GM13976 (cell line): ENCODE measurements at regions not wholly inside any gene's neighbourhood (a gene's known extent, or its start where the extent isn't known, plus 50 kb on each side); places are given as distances from the start of the nearest gene placed in this dataset.

Experiments
- DNase-seq: peaks from one replicate; pipeline ENCODE4 v3.0.0; 2012; ENCODE audit warnings: low spot score
- in situ Hi-C: fragments of 300-500 bp; cut with MboI; formaldehyde crosslinking; loops from one replicate; pipeline ENCODE4 v1.12.0; 2022; ENCODE audit warnings: low sequenced_read_pairs, mixed read lengths, inconsistent platforms; ENCODE audit not compliant: unreplicated experiment
- TF ChIP-seq, protein P1 (sequence below): IDR thresholded peaks from 2 replicates; pipeline ENCODE4 v1.5.1; 2012; ENCODE audit warnings: borderline replicate concordance, mild to moderate bottlenecking; ENCODE audit not compliant: insufficient read depth; ENCODE audit errors: extremely low read depth, missing control alignments, control extremely low read depth

- no peak for DNase-seq
- in situ Hi-C loops = no loop called here
- TF ChIP-seq, protein P1, sequence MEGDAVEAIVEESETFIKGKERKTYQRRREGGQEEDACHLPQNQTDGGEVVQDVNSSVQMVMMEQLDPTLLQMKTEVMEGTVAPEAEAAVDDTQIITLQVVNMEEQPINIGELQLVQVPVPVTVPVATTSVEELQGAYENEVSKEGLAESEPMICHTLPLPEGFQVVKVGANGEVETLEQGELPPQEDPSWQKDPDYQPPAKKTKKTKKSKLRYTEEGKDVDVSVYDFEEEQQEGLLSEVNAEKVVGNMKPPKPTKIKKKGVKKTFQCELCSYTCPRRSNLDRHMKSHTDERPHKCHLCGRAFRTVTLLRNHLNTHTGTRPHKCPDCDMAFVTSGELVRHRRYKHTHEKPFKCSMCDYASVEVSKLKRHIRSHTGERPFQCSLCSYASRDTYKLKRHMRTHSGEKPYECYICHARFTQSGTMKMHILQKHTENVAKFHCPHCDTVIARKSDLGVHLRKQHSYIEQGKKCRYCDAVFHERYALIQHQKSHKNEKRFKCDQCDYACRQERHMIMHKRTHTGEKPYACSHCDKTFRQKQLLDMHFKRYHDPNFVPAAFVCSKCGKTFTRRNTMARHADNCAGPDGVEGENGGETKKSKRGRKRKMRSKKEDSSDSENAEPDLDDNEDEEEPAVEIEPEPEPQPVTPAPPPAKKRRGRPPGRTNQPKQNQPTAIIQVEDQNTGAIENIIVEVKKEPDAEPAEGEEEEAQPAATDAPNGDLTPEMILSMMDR = no peak
These were observed 93.5 kb upstream of the THBS1 start for GRCh38 chr15:39487458-39487735.

- no peak for DNase-seq
- TF ChIP-seq, protein P1 = no peak
- in situ Hi-C loops = no loop called here
These were observed 92.4 kb upstream of the THBS1 start for GRCh38 chr15:39488516-39488915.

DNA sequence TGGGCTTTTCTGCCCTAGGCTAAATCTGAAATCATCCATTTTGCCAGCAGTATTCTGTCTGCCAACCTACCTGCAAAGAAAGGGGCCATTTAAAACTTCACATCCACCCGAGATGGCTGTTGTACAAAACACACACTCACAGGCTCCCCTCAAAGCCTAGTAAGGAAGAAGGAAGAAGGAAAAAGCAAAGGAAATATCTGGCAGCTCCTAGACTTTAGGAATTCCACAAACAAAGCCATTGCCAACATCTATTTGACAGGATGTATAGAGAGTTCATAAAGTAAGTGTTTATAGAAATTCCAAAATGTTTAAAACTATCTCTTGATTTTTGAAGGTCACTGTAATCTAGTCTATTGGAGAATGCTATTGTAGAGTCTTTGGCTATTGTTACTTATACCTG, 91.9 kb upstream of the THBS1 start:
- no peak for DNase-seq
- in situ Hi-C loops = no loop called here
- TF ChIP-seq, protein P1 = no peak

DNA sequence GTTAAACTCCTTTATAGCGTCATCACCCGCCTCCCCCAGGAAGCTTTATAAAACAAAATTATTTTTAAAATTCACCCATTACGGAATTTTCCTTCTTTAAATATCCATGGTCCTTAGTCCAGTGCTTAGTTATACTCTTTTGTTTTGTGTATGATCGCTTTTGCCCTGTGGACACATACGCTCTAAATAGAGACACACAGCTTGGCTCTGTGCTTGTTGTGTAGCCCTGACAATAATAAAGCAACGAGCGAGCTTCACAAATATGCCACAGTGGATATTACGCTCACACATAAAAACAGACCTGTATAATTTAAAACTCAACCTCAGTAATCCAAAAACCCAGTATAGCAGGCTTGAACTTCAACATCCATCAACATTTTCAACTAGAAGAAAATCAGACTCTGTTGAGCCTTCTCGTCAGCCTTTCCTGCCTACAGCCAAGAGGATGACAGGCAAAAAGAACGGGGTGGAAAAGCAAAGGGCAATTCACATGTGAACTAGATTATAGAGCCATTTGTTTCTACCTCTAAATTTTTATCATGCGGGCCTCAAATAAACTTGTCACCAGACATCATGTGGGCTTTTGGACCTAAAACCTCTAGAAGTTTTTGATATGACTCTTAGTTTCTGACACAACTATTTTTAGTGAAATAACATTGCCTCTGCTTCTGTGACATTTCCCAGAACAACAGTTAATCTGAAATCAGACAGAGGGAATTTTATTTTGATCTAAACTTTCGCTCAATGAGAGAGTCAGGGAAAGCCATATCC, 89.6 kb upstream of the THBS1 start:
- TF ChIP-seq, protein P1 = no peak
- DNase-seq = no peak
- in situ Hi-C loops = no loop called here

GRCh38 chr15:39491886-39492490, 88.9 kb upstream of the THBS1 start:
- DNase-seq = no peak
- TF ChIP-seq, protein P1 = no peak
- in situ Hi-C loops = no loop called here

DNA sequence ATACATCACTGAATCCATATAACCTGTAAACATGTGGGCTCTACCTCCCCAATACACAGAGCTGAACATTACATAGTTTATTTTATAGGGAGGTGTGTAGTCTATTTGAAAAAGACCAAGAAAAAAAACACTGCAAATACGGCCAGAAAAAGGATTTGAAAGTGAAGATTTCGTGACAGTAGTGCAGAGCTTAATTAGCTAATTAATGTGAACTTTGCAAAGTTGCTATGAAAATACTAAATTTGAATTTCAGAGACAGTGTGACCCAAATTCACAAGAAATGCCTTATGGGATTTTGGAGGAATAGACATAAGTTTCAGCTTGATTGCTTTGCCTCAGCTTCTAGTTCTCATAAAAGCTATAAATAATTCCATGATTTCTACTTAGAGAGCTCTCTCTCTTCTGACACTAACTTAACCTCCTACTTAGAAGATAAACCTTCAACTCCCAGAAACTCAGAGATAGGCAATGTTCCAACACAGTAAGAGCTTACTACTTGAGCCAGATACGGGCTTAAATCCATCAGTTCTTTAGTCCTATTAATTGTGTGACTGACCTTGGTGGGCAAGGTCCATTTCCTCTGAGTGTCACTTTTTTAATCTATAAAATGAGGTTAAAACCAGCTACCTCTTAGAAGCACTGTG, 87.3 kb upstream of the THBS1 start:
- TF ChIP-seq, protein P1 = no peak
- in situ Hi-C loops = no loop called here
- no peak for DNase-seq
